GM18907 (cell line): ENCODE measurements at regions not wholly inside any gene's neighbourhood (a gene's known extent, or its start where the extent isn't known, plus 50 kb on each side); places are given as distances from the start of the nearest gene placed in this dataset.

ENCODE experiments used
- ATAC-seq: cut with Tn5 transposase; IDR thresholded peaks from one replicate; pipeline ENCODE4 v1.9.1; 2021; ENCODE audit warnings: mild to moderate bottlenecking, moderate library complexity; ENCODE audit not compliant: unreplicated experiment

GRCh38 chr15:95902606-95903005 is 427.9 kb upstream of the NR2F2 start:
- no peak for ATAC-seq

GRCh38 chr15:95903352-95903751 is 427.1 kb upstream of the NR2F2 start:
- no peak for ATAC-seq

GRCh38 chr15:95910643-95911212 is 419.8 kb upstream of the NR2F2 start:
- ATAC-seq, result no peak

GRCh38 chr15:95911570-95912279 is 418.8 kb upstream of the NR2F2 start:
- no peak for ATAC-seq

- no peak for ATAC-seq
These were observed 418.2 kb upstream of the NR2F2 start for GRCh38 chr15:95912280-95912625.

- no peak for ATAC-seq
These were observed 417.8 kb upstream of the NR2F2 start for GRCh38 chr15:95912728-95913127.

- ATAC-seq, result no peak
These were observed 413.9 kb upstream of the NR2F2 start for GRCh38 chr15:95916568-95916967.

GRCh38 chr15:95918525-95918924 is 412.0 kb upstream of the NR2F2 start:
- no peak for ATAC-seq

GRCh38 chr15:95919460-95919859 is 411.0 kb upstream of the NR2F2 start:
- ATAC-seq, result no peak

GRCh38 chr15:95921404-95921803 is 409.1 kb upstream of the NR2F2 start:
- ATAC-seq, result no peak

GRCh38 chr15:95922431-95922830 is 408.1 kb upstream of the NR2F2 start:
- peak; percentile 62 for ATAC-seq

- ATAC-seq, result no peak
These were observed 406.7 kb upstream of the NR2F2 start for GRCh38 chr15:95923792-95924191.

- ATAC-seq, result peak; percentile 10
These were observed 401.7 kb upstream of the NR2F2 start for GRCh38 chr15:95928822-95929221.

- peak; percentile 100 for ATAC-seq
These were observed 401.2 kb upstream of the NR2F2 start for GRCh38 chr15:95929232-95929846.

- ATAC-seq, result no peak
These were observed 399.7 kb upstream of the NR2F2 start for GRCh38 chr15:95930659-95931375.

GRCh38 chr15:95931619-95932018 is 398.9 kb upstream of the NR2F2 start:
- no peak for ATAC-seq

- no peak for ATAC-seq
These were observed 398.4 kb upstream of the NR2F2 start for GRCh38 chr15:95932141-95932540.

- no peak for ATAC-seq
These were observed 397.8 kb upstream of the NR2F2 start for GRCh38 chr15:95932676-95933075.

- no peak for ATAC-seq
These were observed 394.6 kb upstream of the NR2F2 start for GRCh38 chr15:95935852-95936251.

GRCh38 chr15:95937128-95937528 is 393.4 kb upstream of the NR2F2 start:
- ATAC-seq, result no peak

GRCh38 chr15:95940431-95940985 is 390.0 kb upstream of the NR2F2 start:
- no peak for ATAC-seq

GRCh38 chr15:95944193-95944592 is 386.3 kb upstream of the NR2F2 start:
- no peak for ATAC-seq
